Activated T-helper 1 cell treated with anti-CD3 and anti-CD28 coated beads, Interleukin-12 subunit alpha, Interleukin-12 subunit beta, Interleukin-2, Interleukin-4 antibody, amounts not matched to agents 30 ng/mL and 10 ng/mL and 1 ng/mL, durations not matched to agents 14 hours and 24 hours and 36 hours (primary cell): ENCODE measurements at regions not wholly inside any gene's neighbourhood (a gene's known extent, or its start where the extent isn't known, plus 50 kb on each side); places are given as distances from the start of the nearest gene placed in this dataset.
"Not testable (repeated sequence)": the region's sequence is repeated elsewhere in the genome, so short reads cannot be mapped to it uniquely, and the experiment has no call there.

Experiments
- DNase-seq: peaks from one replicate; pipeline ENCODE4 v3.0.0; 2021; ENCODE audit warnings: low spot score
- H3K27ac Mint-ChIP-seq: one replicate; pipeline ENCODE4 v1.8.0; 2021; ENCODE audit warnings: mild to moderate bottlenecking, mixed read lengths
- H3K27me3 Mint-ChIP-seq: one replicate; pipeline ENCODE4 v1.8.0; 2022; ENCODE audit warnings: mild to moderate bottlenecking, moderate library complexity, mixed read lengths; ENCODE audit not compliant: insufficient read depth
- H3K36me3 Mint-ChIP-seq: one replicate; pipeline ENCODE4 v1.8.0; 2021; ENCODE audit warnings: low read depth, mixed read lengths
- H3K4me1 Mint-ChIP-seq: one replicate; pipeline ENCODE4 v1.8.0; 2021; ENCODE audit warnings: low read depth, mixed read lengths
- H3K4me3 Mint-ChIP-seq: one replicate; pipeline ENCODE4 v1.8.0; 2021; ENCODE audit warnings: mild to moderate bottlenecking, moderate library complexity, mixed read lengths
- H3K9me3 Mint-ChIP-seq: one replicate; pipeline ENCODE4 v1.8.0; 2021; ENCODE audit warnings: mixed read lengths
- intact Hi-C: fragments of 100-400 bp; cut with micrococcal nuclease; formaldehyde crosslinking; loops from one replicate; pipeline ENCODE4 v1.15.1; 2024

- Mint-ChIP-seq H3K4me3 (no peak overlapping the region), H3K36me3 (no peaks in the 10 kb centered on the region), H3K4me1 (no peaks in the 10 kb centered on the region), H3K27me3 (no peaks in the 10 kb centered on the region), H3K9me3 (no peaks in the 10 kb centered on the region), H3K27ac (no peak overlapping the region)
- DNase-seq: no peak
- intact Hi-C loops: no loop called here
Measured at GRCh38 chr4:79585330-79585729, 177.3 kb upstream of the GK2 start.

- no peak overlapping the region for H3K4me3 Mint-ChIP-seq
- intact Hi-C loops: no loop called here
- no peaks in the 10 kb centered on the region for H3K9me3 Mint-ChIP-seq
- no peak overlapping the region for H3K27ac Mint-ChIP-seq
- H3K4me1 Mint-ChIP-seq: no peaks in the 10 kb centered on the region
- no peaks in the 10 kb centered on the region for H3K36me3 Mint-ChIP-seq
- DNase-seq: no peak
- H3K27me3 Mint-ChIP-seq: no peaks in the 10 kb centered on the region
Measured at GRCh38 chr4:79584902-79585301, 176.9 kb upstream of the GK2 start.

- intact Hi-C loops: no loop called here
- Mint-ChIP-seq H3K4me1 (no peaks in the 10 kb centered on the region), H3K4me3 (no peak overlapping the region)
Measured at GRCh38 chr4:79584352-79584751, 176.3 kb upstream of the GK2 start.

GRCh38 chr4:79578606-79579005, 170.6 kb upstream of the GK2 start:
- no peak overlapping the region for H3K27ac Mint-ChIP-seq
- H3K36me3 Mint-ChIP-seq: no peaks in the 10 kb centered on the region
- intact Hi-C loops: no loop called here
- no peak overlapping the region for H3K4me3 Mint-ChIP-seq
- H3K9me3 Mint-ChIP-seq: no peaks in the 10 kb centered on the region
- H3K27me3 Mint-ChIP-seq: peaks cover 3% of the 10 kb centered on the region
- no peaks in the 10 kb centered on the region for H3K4me1 Mint-ChIP-seq
- no peak for DNase-seq

More at GRCh38 chr4:79584352-79584751, 176.3 kb upstream of the GK2 start:
- no peak overlapping the region for H3K27ac Mint-ChIP-seq
- no peaks in the 10 kb centered on the region for H3K27me3 Mint-ChIP-seq
- no peaks in the 10 kb centered on the region for H3K9me3 Mint-ChIP-seq
- H3K36me3 Mint-ChIP-seq: no peaks in the 10 kb centered on the region
- DNase-seq: no peak

GRCh38 chr4:79576429-79576753, 168.4 kb upstream of the GK2 start:
- intact Hi-C loops: loop anchor here (1.0 kb wide), 1 partner anchor 624 kb away; no protein-coding TSS in a partner anchor
- Mint-ChIP-seq H3K27me3 (peaks cover 12% of the 10 kb centered on the region), H3K27ac (no peak overlapping the region), H3K36me3 (no peaks in the 10 kb centered on the region), H3K4me1 (no peaks in the 10 kb centered on the region), H3K9me3 (no peaks in the 10 kb centered on the region), H3K4me3 (no peak overlapping the region)
- no peak for DNase-seq

- no peaks in the 10 kb centered on the region for H3K9me3 Mint-ChIP-seq
- no peak for DNase-seq
- H3K4me1 Mint-ChIP-seq: no peaks in the 10 kb centered on the region
- H3K4me3 Mint-ChIP-seq: no peak overlapping the region
- peaks cover 12% of the 10 kb centered on the region for H3K27me3 Mint-ChIP-seq
- intact Hi-C loops: loop anchor here (1.0 kb wide), 1 partner anchor 624 kb away; no protein-coding TSS in a partner anchor
- no peaks in the 10 kb centered on the region for H3K36me3 Mint-ChIP-seq
- no peak overlapping the region for H3K27ac Mint-ChIP-seq
Measured at GRCh38 chr4:79575709-79576428, 167.8 kb upstream of the GK2 start.

- intact Hi-C loops: no loop called here
- no peaks in the 10 kb centered on the region for H3K9me3 Mint-ChIP-seq
- H3K4me3 Mint-ChIP-seq: no peak overlapping the region
- no peaks in the 10 kb centered on the region for H3K36me3 Mint-ChIP-seq
- no peaks in the 10 kb centered on the region for H3K4me1 Mint-ChIP-seq
- H3K27ac Mint-ChIP-seq: no peak overlapping the region
- DNase-seq: no peak
- H3K27me3 Mint-ChIP-seq: peaks cover 12% of the 10 kb centered on the region
Measured at GRCh38 chr4:79574741-79575451, 166.9 kb upstream of the GK2 start.

- no peaks in the 10 kb centered on the region for H3K4me1 Mint-ChIP-seq
- peaks cover 1% of the 10 kb centered on the region for H3K27me3 Mint-ChIP-seq
- H3K27ac Mint-ChIP-seq: no peak overlapping the region
Measured at GRCh38 chr4:79563219-79563618, 155.2 kb upstream of the GK2 start.

GRCh38 chr4:79561751-79562150, 153.7 kb upstream of the GK2 start:
- Mint-ChIP-seq H3K27ac (no peak overlapping the region), H3K4me1 (no peaks in the 10 kb centered on the region), H3K36me3 (no peaks in the 10 kb centered on the region), H3K27me3 (peaks cover 1% of the 10 kb centered on the region), H3K4me3 (no peak overlapping the region), H3K9me3 (no peaks in the 10 kb centered on the region)
- DNase-seq: no peak
- intact Hi-C loops: no loop called here

More at GRCh38 chr4:79563219-79563618, 155.2 kb upstream of the GK2 start:
- no peak overlapping the region for H3K4me3 Mint-ChIP-seq
- intact Hi-C loops: no loop called here
- no peaks in the 10 kb centered on the region for H3K9me3 Mint-ChIP-seq
- no peaks in the 10 kb centered on the region for H3K36me3 Mint-ChIP-seq
- DNase-seq: no peak

GRCh38 chr4:79559398-79559797, 151.4 kb upstream of the GK2 start:
- H3K4me1 Mint-ChIP-seq, H3K27me3 Mint-ChIP-seq, H3K4me3 Mint-ChIP-seq, intact Hi-C loops, H3K36me3 Mint-ChIP-seq, H3K9me3 Mint-ChIP-seq, DNase-seq, H3K27ac Mint-ChIP-seq: not testable (repeated sequence)

GRCh38 chr4:79552311-79552710, 144.3 kb upstream of the GK2 start:
- no peak overlapping the region for H3K4me3 Mint-ChIP-seq
- no peaks in the 10 kb centered on the region for H3K4me1 Mint-ChIP-seq
- peaks cover 2% of the 10 kb centered on the region for H3K27me3 Mint-ChIP-seq
- H3K27ac Mint-ChIP-seq: no peak overlapping the region
- no peak for DNase-seq
- intact Hi-C loops: no loop called here
- H3K36me3 Mint-ChIP-seq: no peaks in the 10 kb centered on the region
- no peaks in the 10 kb centered on the region for H3K9me3 Mint-ChIP-seq

GRCh38 chr4:79551555-79551954, 143.5 kb upstream of the GK2 start:
- Mint-ChIP-seq H3K4me3 (no peak overlapping the region), H3K4me1 (no peaks in the 10 kb centered on the region), H3K36me3 (no peaks in the 10 kb centered on the region), H3K27ac (no peak overlapping the region), H3K27me3 (peaks cover 2% of the 10 kb centered on the region), H3K9me3 (no peaks in the 10 kb centered on the region)
- DNase-seq: no peak
- intact Hi-C loops: no loop called here

- Mint-ChIP-seq H3K27me3 (peaks cover 2% of the 10 kb centered on the region), H3K27ac (no peak overlapping the region), H3K4me1 (no peaks in the 10 kb centered on the region), H3K4me3 (no peak overlapping the region), H3K9me3 (no peaks in the 10 kb centered on the region), H3K36me3 (no peaks in the 10 kb centered on the region)
- intact Hi-C loops: no loop called here
- no peak for DNase-seq
Measured at GRCh38 chr4:79547851-79548250, 139.8 kb upstream of the GK2 start.
